Endothelial cell of umbilical vein (primary cell): ENCODE measurements at regions not wholly inside any gene's neighbourhood (a gene's known extent, or its start where the extent isn't known, plus 50 kb on each side); places are given as distances from the start of the nearest gene placed in this dataset.
A peak's percentile ranks its signal among the peaks of the same experiment; 100 is the strongest.

ENCODE experiments used
- BruUV-seq: library from RNA; stranded (reverse); fragments of 400-500 nt; replicated peaks from 2 replicates; lab custom pipeline; 2021; lab: Mats Ljungman, UMichigan
- CTCF ChIA-PET: fragments of 300-600, 350-600 bp; sonication (Branson Sonifier 250); formaldehyde crosslinking; loops from one replicate; lab custom pipeline; 2021; ENCODE audit warnings: antibody characterized with exemption, inconsistent platforms; lab: Charles Lee
- POLR2A ChIA-PET: fragments of 300-600, 350-600 bp; sonication (Branson Sonifier 250); formaldehyde crosslinking; loops from one replicate; lab custom pipeline; 2021; ENCODE audit warnings: antibody characterized with exemption, inconsistent platforms; lab: Charles Lee
- DNase-seq: peaks from one replicate; pipeline ENCODE4 v3.0.0-alpha.2; 2011; ENCODE audit warnings: low read depth, low spot score
- FAIRE-seq: peaks from 2 replicates; lab custom pipeline; 2011; peaks lifted over from hg19 to GRCh38; lab: Jason Lieb, UNC
- H2AFZ ChIP-seq: 2 replicates; pipeline ENCODE4 v1.6.0; 2012; ENCODE audit warnings: low read depth, low read length, control low read depth, inconsistent platforms
- H3K27ac ChIP-seq: 2 replicates; pipeline ENCODE4 v1.5.1; 2011; ENCODE audit warnings: low read depth, mild to moderate bottlenecking, control low read depth, low read length, moderate library complexity; ENCODE audit not compliant: insufficient read depth
- H3K27me3 ChIP-seq, 2 experiments: 2 replicates each; pipeline versions ENCODE4 v1.6.0 to v1.6.1; 2011; ENCODE audit warnings: low read length in 2 of 2, mixed read lengths in 1 of 2; ENCODE audit not compliant: control insufficient read depth in 2 of 2, insufficient read depth in 2 of 2
- H3K36me3 ChIP-seq, 2 experiments: 2 replicates in 1 of 2; 3 replicates in 1 of 2; pipeline ENCODE4 v1.5.1; 2011; ENCODE audit warnings: low read length in 2 of 2, mild to moderate bottlenecking in 1 of 2, moderate library complexity in 1 of 2; ENCODE audit not compliant: control insufficient read depth in 2 of 2, insufficient read depth in 2 of 2; ENCODE audit errors: extremely low read depth in 1 of 2
- H3K4me1 ChIP-seq: 3 replicates; pipeline ENCODE4 v1.5.1; 2011; ENCODE audit warnings: mild to moderate bottlenecking, low read length; ENCODE audit not compliant: control insufficient read depth, insufficient read depth; ENCODE audit errors: extremely low read depth
- H3K4me2 ChIP-seq: 2 replicates; pipeline ENCODE4 v1.6.1; 2011; ENCODE audit warnings: low read length, control low read depth, mixed read lengths; ENCODE audit not compliant: insufficient read depth
- H3K4me3 ChIP-seq, 3 experiments: fragments of 200-600 bp in 1 of 3; sonication (generic), shearing (Covaris generic) in 1 of 3; replicated peaks in 1 of 3; 2 replicates each; pipeline ENCODE4 v1.5.1; 2011 to 2016; ENCODE audit warnings: control low read depth in 3 of 3, low read length in 3 of 3, mild to moderate bottlenecking in 2 of 3, inconsistent platforms in 1 of 3, low read depth in 1 of 3, moderate library complexity in 1 of 3; ENCODE audit not compliant: insufficient read depth in 1 of 3
- H3K79me2 ChIP-seq: 2 replicates; pipeline ENCODE4 v1.6.0; 2012; ENCODE audit warnings: low read length, inconsistent platforms; ENCODE audit not compliant: control insufficient read depth, insufficient read depth
- H3K9ac ChIP-seq: replicated peaks from 2 replicates; pipeline ENCODE3; 2011; ENCODE audit warnings: low read length, control low read depth; ENCODE audit not compliant: insufficient read depth; ENCODE audit errors: extremely low read depth
- H3K9me1 ChIP-seq: replicated peaks from 3 replicates; pipeline ENCODE4 v1.6.0; 2011; ENCODE audit warnings: mild to moderate bottlenecking, low read length; ENCODE audit not compliant: control insufficient read depth, insufficient read depth; ENCODE audit errors: extremely low read depth
- H3K9me3 ChIP-seq: replicated peaks from 2 replicates; pipeline ENCODE4 v1.5.1; 2012; ENCODE audit warnings: low read length, inconsistent platforms; ENCODE audit not compliant: control insufficient read depth, insufficient read depth
- H4K20me1 ChIP-seq: replicated peaks from 2 replicates; pipeline ENCODE3; 2011; ENCODE audit warnings: mild to moderate bottlenecking, low read length; ENCODE audit not compliant: control insufficient read depth, insufficient read depth; ENCODE audit errors: extremely low read depth
- FOS ChIP-seq: IDR thresholded peaks from 2 replicates; pipeline ENCODE4 v1.6.1; 2011; ENCODE audit warnings: mild to moderate bottlenecking, low read length, moderate library complexity, borderline replicate concordance; ENCODE audit not compliant: insufficient read depth
- JUN ChIP-seq: IDR thresholded peaks from 2 replicates; pipeline ENCODE4 v1.6.1; 2011; ENCODE audit warnings: borderline replicate concordance, low read depth; ENCODE audit not compliant: insufficient read length, insufficient read depth
- dilution Hi-C: fragments of 300-500 bp; cut with MboI; formaldehyde crosslinking; loops from one replicate; pipeline ENCODE4 v1.15.0; 2019; ENCODE audit warnings: low sequenced_read_pairs; ENCODE audit not compliant: extremely low pct_ligation_motif_present
- intact Hi-C: fragments of 100-400 bp; cut with micrococcal nuclease; formaldehyde crosslinking; loops from one replicate; pipeline ENCODE4 v1.10.0; 2022
- TF ChIP-seq, protein P1 (sequence below): IDR thresholded peaks from 2 replicates; pipeline ENCODE4 v1.6.1; 2011; ENCODE audit not compliant: insufficient read depth, insufficient read length
- TF ChIP-seq, protein P2 (sequence below), 2 donors: IDR thresholded peaks; 1 replicate in 1 of 2; 2 replicates in 1 of 2; pipeline ENCODE4 v1.5.1; 2011; ENCODE audit warnings: low read length in 2 of 2, mild to moderate bottlenecking in 2 of 2, moderate library complexity in 2 of 2, control low read depth in 1 of 2, inconsistent platforms in 1 of 2, low read depth in 1 of 2; ENCODE audit not compliant: insufficient read depth in 1 of 2; ENCODE audit errors: extremely low read depth in 1 of 2

DNA sequence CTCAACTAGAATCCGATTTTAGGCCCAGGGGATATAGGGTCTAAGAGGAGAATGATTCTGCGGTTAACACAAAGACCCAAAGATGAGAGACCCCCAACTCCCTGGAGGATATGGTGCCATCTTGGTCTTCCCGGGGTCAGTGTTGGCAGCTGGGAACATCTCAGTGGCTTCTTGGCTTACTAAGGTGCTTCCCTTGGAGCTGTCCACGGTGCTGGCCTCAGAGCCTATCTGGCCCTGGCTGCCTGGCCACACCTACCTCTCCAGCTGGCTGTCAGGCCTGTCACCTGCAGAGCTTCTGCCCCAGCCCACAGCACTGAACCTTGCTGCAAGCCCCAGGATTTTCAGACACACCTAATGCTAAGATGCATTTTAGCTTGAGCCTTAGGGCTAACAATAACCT is 70.7 kb upstream of the THY1 start:
- ChIA-PET POLR2A (no interaction called here), CTCF (interaction anchor here (1.2 to 1.6 kb wide), 3 partner anchors 19 to 615 kb away, joined by 3 to 8 read pairs (median 3); partner anchors contain the start of gene NECTIN1)
- Histone ChIP-seq H3K27ac (no peak overlapping the region), H2AFZ (no peak overlapping the region), H3K9ac (no peak overlapping the region), H3K79me2 (no peaks in the 10 kb centered on the region), H4K20me1 (no peaks in the 10 kb centered on the region), H3K4me2 (no peak overlapping the region), H3K4me1 (no peaks in the 10 kb centered on the region), H3K9me1 (no peaks in the 10 kb centered on the region), H3K9me3 (no peaks in the 10 kb centered on the region), H3K27me3 (peaks cover 3% of the 10 kb centered on the region in 2 experiments), H3K36me3 (no peaks in the 10 kb centered on the region), H3K4me3 (no peak overlapping the region)
- intact Hi-C loops = no loop called here
- dilution Hi-C loops = no loop called here
- FAIRE-seq (no peak), DNase-seq (peak; percentile 13)
- no TSS peak for BruUV-seq
- no peak for TF ChIP-seq FOS
- TF ChIP-seq, protein P1, sequence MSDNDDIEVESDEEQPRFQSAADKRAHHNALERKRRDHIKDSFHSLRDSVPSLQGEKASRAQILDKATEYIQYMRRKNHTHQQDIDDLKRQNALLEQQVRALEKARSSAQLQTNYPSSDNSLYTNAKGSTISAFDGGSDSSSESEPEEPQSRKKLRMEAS = no peak

DNA sequence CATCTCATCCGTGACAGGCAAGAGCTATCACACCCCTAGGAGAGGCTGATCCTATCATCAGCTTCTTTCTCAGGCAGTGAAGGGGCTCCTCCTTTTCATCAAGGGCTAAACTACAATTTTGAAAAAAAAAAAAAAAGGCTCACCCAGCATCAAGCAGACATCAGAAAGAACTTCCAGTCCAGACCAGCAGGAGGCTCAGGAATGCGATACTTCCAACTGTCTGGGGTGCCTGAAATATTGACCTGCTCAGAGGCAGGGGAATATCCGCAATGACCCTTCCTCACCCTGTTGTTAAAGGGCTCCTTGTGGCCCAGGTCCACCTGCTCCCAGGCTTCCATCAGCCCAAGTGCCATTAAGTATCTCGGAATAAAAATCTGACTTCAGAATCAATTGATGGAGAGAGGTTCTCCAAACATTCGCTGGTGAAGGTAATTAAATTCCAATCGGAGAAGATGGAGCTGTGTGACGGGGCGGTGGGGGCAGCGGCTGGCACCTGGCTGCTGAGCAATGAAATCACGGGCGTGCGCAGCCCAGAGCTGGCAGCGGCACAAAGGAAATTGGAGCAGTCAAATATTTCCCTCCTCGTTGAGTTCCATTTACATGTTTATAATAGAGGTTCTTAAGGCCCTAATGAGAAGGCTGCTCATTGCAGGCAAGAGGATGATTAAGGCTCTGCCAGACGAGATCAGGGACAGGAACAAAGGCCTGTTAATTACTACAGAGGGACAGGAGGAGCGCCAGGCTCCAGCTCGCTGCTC is 69.0 kb upstream of the THY1 start:
- intact Hi-C loops (no loop called here), dilution Hi-C loops (no loop called here)
- Histone ChIP-seq H3K4me1 (no peaks in the 10 kb centered on the region), H3K79me2 (no peaks in the 10 kb centered on the region), H3K36me3 (no peaks in the 10 kb centered on the region), H3K9ac (no peak overlapping the region), H4K20me1 (no peaks in the 10 kb centered on the region), H3K9me3 (no peaks in the 10 kb centered on the region), H3K4me2 (no peak overlapping the region), H3K27ac (no peak overlapping the region), H3K9me1 (no peaks in the 10 kb centered on the region), H3K4me3 (no peak overlapping the region), H3K27me3 (peaks cover 0 to 2% of the 10 kb centered on the region in 2 experiments), H2AFZ (no peak overlapping the region)
- no peak for FAIRE-seq
- DNase-seq = no peak
- POLR2A ChIA-PET = no interaction called here
- no TSS peak for BruUV-seq
- CTCF ChIA-PET = interaction anchor here (1.0 kb wide), 2 partner anchors 29 to 237 kb away, joined by 3 to 4 read pairs; partner anchors contain the start of gene NECTIN1
- TF ChIP-seq JUN = no peak
- TF ChIP-seq, protein P2, sequence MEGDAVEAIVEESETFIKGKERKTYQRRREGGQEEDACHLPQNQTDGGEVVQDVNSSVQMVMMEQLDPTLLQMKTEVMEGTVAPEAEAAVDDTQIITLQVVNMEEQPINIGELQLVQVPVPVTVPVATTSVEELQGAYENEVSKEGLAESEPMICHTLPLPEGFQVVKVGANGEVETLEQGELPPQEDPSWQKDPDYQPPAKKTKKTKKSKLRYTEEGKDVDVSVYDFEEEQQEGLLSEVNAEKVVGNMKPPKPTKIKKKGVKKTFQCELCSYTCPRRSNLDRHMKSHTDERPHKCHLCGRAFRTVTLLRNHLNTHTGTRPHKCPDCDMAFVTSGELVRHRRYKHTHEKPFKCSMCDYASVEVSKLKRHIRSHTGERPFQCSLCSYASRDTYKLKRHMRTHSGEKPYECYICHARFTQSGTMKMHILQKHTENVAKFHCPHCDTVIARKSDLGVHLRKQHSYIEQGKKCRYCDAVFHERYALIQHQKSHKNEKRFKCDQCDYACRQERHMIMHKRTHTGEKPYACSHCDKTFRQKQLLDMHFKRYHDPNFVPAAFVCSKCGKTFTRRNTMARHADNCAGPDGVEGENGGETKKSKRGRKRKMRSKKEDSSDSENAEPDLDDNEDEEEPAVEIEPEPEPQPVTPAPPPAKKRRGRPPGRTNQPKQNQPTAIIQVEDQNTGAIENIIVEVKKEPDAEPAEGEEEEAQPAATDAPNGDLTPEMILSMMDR (IDR thresholded peaks at IDR 0.05; ENCODE audit: extremely low read depth in 1 of 2, insufficient read depth in 1 of 2, low read depth in 1 of 2, low read length in 2 of 2) = peak; percentile 7 to 15
